ENCODE measurements at regions not wholly inside any gene's neighbourhood (a gene's known extent, or its start where the extent isn't known, plus 50 kb on each side); places are given as distances from the start of the nearest gene placed in this dataset.
"Not testable (repeated sequence)": the region's sequence is repeated elsewhere in the genome, so short reads cannot be mapped to it uniquely, and the experiment has no call there.

DNA sequence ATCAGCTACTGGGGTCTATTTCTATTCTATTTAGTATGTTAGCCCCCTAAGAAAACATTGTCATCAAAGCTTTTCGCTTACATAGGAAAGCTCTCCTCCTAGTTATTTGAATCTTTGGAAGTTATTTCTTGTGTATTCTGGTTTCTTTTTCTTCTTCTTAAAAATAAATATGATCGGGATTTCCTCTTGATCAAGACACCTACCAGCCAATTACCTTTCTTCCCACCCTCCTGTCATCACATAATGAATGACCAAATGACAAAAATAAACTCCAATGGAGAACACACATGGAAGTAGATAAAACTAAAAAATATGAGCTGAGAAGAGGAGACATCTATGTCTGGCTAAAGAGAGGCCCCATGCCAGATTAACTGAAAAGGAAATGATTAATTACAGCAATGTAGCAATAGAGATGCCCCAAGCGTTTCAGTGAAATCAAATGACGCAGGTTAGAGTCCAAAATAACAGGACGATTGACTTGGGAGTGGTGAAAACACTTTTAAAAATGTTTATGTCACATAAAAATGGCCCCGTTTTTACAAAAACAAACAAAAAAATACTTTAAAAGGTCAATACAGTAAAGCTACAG lies 59.5 kb upstream of the PCSK1 start:
- CTCF ChIA-PET (ENCODE audit: unreplicated experiment) = no interaction called here

DNA sequence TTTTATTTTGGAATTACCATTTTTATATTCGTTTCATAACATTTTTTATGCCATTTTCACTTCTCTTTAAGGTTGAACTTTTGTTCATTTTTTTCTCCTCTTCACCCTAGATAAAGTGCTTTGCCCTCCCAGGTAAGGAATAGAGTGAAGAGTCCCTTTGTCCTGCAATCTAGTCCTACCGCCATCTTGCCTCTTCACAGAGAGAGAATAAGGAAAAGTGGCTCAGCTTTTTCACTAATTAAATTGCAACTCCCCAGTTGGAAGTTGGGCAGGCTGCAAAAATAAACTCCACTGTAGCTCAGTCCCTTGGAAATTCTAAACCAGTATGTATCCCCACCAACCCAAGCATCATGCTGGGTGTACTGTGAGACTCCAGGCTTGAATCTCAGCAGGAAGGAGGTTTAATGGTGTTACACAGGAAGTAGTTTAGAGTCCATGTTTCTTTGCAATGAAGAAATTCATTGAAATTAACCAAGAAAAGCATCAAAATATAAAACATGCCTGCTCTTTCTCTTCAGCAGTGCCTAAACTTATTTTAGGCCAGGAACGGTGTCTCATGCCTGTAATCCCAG lies 60.3 kb upstream of the PCSK1 start:
- Histone ChIP-seq H3K27ac (ENCODE audit: low read depth, low read length, poor library complexity, severe bottlenecking) (no peak overlapping the region), H3K36me3 (ENCODE audit: insufficient read depth, low read length) (no peaks in the 10 kb centered on the region), H3K79me2 (ENCODE audit: insufficient read depth, low read depth, low read length) (no peaks in the 10 kb centered on the region), H3K4me3 (ENCODE audit: low read depth, low read length, poor library complexity, severe bottlenecking) (no peak overlapping the region), H3K4me2 (ENCODE audit: low read length) (no peak overlapping the region), H3K9me3 (ENCODE audit: low read length) (no peaks in the 10 kb centered on the region), H3K9me2 (ENCODE audit: insufficient read depth, low read length) (no peaks in the 10 kb centered on the region), H2AFZ (ENCODE audit: low read length) (no peak overlapping the region), H4K20me1 (ENCODE audit: insufficient read depth, low read length) (no peaks in the 10 kb centered on the region), H3K4me1 (ENCODE audit: insufficient read depth, low read length, poor library complexity, severe bottlenecking) (no peaks in the 10 kb centered on the region)
- TF ChIP-seq EZH2phosphoT487 (IDR thresholded peaks at IDR 0.05; ENCODE audit: borderline replicate concordance, low read depth, low read length) = no peak
- TF ChIP-seq, protein P1, sequence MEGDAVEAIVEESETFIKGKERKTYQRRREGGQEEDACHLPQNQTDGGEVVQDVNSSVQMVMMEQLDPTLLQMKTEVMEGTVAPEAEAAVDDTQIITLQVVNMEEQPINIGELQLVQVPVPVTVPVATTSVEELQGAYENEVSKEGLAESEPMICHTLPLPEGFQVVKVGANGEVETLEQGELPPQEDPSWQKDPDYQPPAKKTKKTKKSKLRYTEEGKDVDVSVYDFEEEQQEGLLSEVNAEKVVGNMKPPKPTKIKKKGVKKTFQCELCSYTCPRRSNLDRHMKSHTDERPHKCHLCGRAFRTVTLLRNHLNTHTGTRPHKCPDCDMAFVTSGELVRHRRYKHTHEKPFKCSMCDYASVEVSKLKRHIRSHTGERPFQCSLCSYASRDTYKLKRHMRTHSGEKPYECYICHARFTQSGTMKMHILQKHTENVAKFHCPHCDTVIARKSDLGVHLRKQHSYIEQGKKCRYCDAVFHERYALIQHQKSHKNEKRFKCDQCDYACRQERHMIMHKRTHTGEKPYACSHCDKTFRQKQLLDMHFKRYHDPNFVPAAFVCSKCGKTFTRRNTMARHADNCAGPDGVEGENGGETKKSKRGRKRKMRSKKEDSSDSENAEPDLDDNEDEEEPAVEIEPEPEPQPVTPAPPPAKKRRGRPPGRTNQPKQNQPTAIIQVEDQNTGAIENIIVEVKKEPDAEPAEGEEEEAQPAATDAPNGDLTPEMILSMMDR (conservative IDR thresholded peaks at IDR 0.05; ENCODE audit: low read length) = no peak
- ChIA-PET CTCF (ENCODE audit: unreplicated experiment) (no interaction called here), POLR2A (no interaction called here)
- DNase-seq (ENCODE audit: low spot score) = no peak
- intact Hi-C loops (cut with micrococcal nuclease; ENCODE audit: unreplicated experiment) = no loop called here
- no TSS peak for BruUV-seq (replicated peaks)

More for the DNA sequence above, 59.5 kb upstream of the PCSK1 start:
- Histone ChIP-seq H3K36me3 (ENCODE audit: insufficient read depth, low read length) (no peaks in the 10 kb centered on the region), H3K9me3 (ENCODE audit: low read length) (no peaks in the 10 kb centered on the region), H3K27ac (ENCODE audit: low read depth, low read length, poor library complexity, severe bottlenecking) (no peak overlapping the region), H4K20me1 (ENCODE audit: insufficient read depth, low read length) (no peaks in the 10 kb centered on the region), H3K4me1 (ENCODE audit: insufficient read depth, low read length, poor library complexity, severe bottlenecking) (no peaks in the 10 kb centered on the region), H3K9me2 (ENCODE audit: insufficient read depth, low read length) (no peaks in the 10 kb centered on the region), H3K79me2 (ENCODE audit: insufficient read depth, low read depth, low read length) (no peaks in the 10 kb centered on the region), H2AFZ (ENCODE audit: low read length) (no peak overlapping the region), H3K4me3 (ENCODE audit: low read depth, low read length, poor library complexity, severe bottlenecking) (no peak overlapping the region), H3K4me2 (ENCODE audit: low read length) (no peak overlapping the region)
- DNase-seq (ENCODE audit: low spot score) = no peak
- intact Hi-C loops (cut with micrococcal nuclease; ENCODE audit: unreplicated experiment) = no loop called here
- BruUV-seq (replicated peaks) = no TSS peak
- POLR2A ChIA-PET = interaction anchor here (1.0 kb wide), 1 partner anchor 22 kb away, joined by 3 read pairs; no protein-coding TSS in a partner anchor
- TF ChIP-seq, protein P1 (conservative IDR thresholded peaks at IDR 0.05; ENCODE audit: low read length) = no peak
- TF ChIP-seq EZH2phosphoT487 (IDR thresholded peaks at IDR 0.05; ENCODE audit: borderline replicate concordance, low read depth, low read length) = no peak

DNA sequence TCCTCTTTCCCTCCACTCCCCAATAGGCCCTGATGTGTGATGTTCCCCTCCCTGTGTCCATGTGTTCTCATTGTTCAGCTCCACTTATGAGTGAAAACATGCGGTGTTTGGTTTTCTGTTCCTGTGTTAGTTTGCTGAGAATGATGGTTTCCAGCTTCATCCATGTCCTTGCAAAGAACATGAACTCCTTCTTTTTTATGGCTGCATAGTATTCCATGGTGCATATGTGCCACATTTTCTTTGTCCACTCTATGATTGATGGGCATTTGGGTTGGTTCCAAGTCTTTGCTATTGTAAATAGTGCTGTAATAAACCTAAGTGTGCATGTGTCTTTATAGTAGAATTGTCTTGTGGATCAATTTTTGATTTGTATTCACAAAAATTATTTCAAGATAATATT lies 62.4 kb upstream of the PCSK1 start:
- H2AFZ ChIP-seq (ENCODE audit: low read length); BruUV-seq (replicated peaks); DNase-seq (ENCODE audit: low spot score); POLR2A ChIA-PET; H3K4me3 ChIP-seq (ENCODE audit: low read depth, low read length, poor library complexity, severe bottlenecking); H3K36me3 ChIP-seq (ENCODE audit: insufficient read depth, low read length); H3K4me1 ChIP-seq (ENCODE audit: insufficient read depth, low read length, poor library complexity, severe bottlenecking); H3K27ac ChIP-seq (ENCODE audit: low read depth, low read length, poor library complexity, severe bottlenecking); H3K9me2 ChIP-seq (ENCODE audit: insufficient read depth, low read length); H4K20me1 ChIP-seq (ENCODE audit: insufficient read depth, low read length); intact Hi-C loops (cut with micrococcal nuclease; ENCODE audit: unreplicated experiment); H3K9me3 ChIP-seq (ENCODE audit: low read length); H3K4me2 ChIP-seq (ENCODE audit: low read length); CTCF ChIA-PET (ENCODE audit: unreplicated experiment); H3K79me2 ChIP-seq (ENCODE audit: insufficient read depth, low read depth, low read length): not testable (repeated sequence)

DNA sequence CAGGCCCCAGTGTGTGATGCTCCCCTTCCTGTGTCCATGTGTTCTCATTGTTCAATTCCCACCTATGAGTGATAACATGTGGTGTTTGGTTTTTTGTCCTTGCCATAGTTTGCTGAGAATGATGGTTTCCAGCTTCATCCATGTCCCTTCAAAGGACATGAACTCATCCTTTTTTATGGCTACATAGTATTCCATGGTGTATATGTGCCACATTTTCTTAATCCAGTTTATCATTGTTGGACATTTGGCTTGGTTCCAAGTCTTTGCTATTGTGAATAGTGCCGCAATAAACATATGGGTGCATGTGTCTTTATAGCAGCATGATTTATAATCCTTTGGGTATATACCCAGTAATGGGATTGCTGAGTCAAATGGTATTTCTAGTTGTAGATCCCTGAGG lies 64.0 kb upstream of the PCSK1 start:
- H3K9me2 ChIP-seq (ENCODE audit: insufficient read depth, low read length); H3K36me3 ChIP-seq (ENCODE audit: insufficient read depth, low read length); H3K9me3 ChIP-seq (ENCODE audit: low read length); H4K20me1 ChIP-seq (ENCODE audit: insufficient read depth, low read length); H3K4me2 ChIP-seq (ENCODE audit: low read length); H3K79me2 ChIP-seq (ENCODE audit: insufficient read depth, low read depth, low read length); intact Hi-C loops (cut with micrococcal nuclease; ENCODE audit: unreplicated experiment); POLR2A ChIA-PET; H3K4me1 ChIP-seq (ENCODE audit: insufficient read depth, low read length, poor library complexity, severe bottlenecking); H3K4me3 ChIP-seq (ENCODE audit: low read depth, low read length, poor library complexity, severe bottlenecking); CTCF ChIA-PET (ENCODE audit: unreplicated experiment); BruUV-seq (replicated peaks); H3K27ac ChIP-seq (ENCODE audit: low read depth, low read length, poor library complexity, severe bottlenecking); H2AFZ ChIP-seq (ENCODE audit: low read length); DNase-seq (ENCODE audit: low spot score): not testable (repeated sequence)

All from OCI-LY7 (cell line).